Activated CD8-positive, alpha-beta T cell treated with anti-CD3 and anti-CD28 coated beads for 36 hours (primary cell): ENCODE measurements at regions not wholly inside any gene's neighbourhood (a gene's known extent, or its start where the extent isn't known, plus 50 kb on each side); places are given as distances from the start of the nearest gene placed in this dataset.

Experiments used
- ATAC-seq: fragments of 200-7000 bp; cut with Tn5 transposase; one replicate; pipeline ENCODE4 v1.10.0; 2021; ENCODE audit warnings: mild to moderate bottlenecking, moderate library complexity
- CTCF ChIA-PET: fragments of 350-600 bp; sonication (Branson Sonifier 250); formaldehyde crosslinking; loops from one replicate; lab custom pipeline; 2021; ENCODE audit warnings: antibody characterized with exemption; lab: Charles Lee
- POLR2A ChIA-PET: fragments of 350-600 bp; sonication (Branson Sonifier 250); formaldehyde crosslinking; loops from one replicate; lab custom pipeline; 2021; ENCODE audit warnings: antibody characterized with exemption; lab: Charles Lee
- DNase-seq: peaks from one replicate; pipeline ENCODE4 v3.0.0-alpha.2; 2020
- H3K27ac Mint-ChIP-seq: one replicate; pipeline ENCODE4 v1.8.0; 2021; ENCODE audit warnings: mild to moderate bottlenecking, mixed read lengths
- H3K27me3 Mint-ChIP-seq: one replicate; pipeline ENCODE4 v1.8.0; 2021; ENCODE audit warnings: mixed read lengths
- H3K36me3 Mint-ChIP-seq: one replicate; pipeline ENCODE4 v1.8.0; 2021; ENCODE audit warnings: low read depth, mixed read lengths
- H3K4me1 Mint-ChIP-seq: one replicate; pipeline ENCODE4 v1.8.0; 2021; ENCODE audit warnings: low read depth, mixed read lengths
- H3K4me3 Mint-ChIP-seq: one replicate; pipeline ENCODE4 v1.8.0; 2021; ENCODE audit warnings: mild to moderate bottlenecking, moderate library complexity, mixed read lengths
- H3K9me3 Mint-ChIP-seq: one replicate; pipeline ENCODE4 v1.8.0; 2021; ENCODE audit warnings: mixed read lengths
- CTCF ChIP-seq: fragments of 200-600 bp; IDR thresholded peaks from one replicate; pipeline ENCODE4 v1.8.0; 2022; ENCODE audit warnings: antibody characterized with exemption, mild to moderate bottlenecking
- intact Hi-C: fragments of 100-400 bp; cut with micrococcal nuclease; formaldehyde crosslinking; loops from one replicate; pipeline ENCODE4 v1.10.0; 2022

GRCh38 chr2:210917465-210917864 lies 361.1 kb downstream of the CPS1 start:
- no peak for ATAC-seq
- no peak overlapping the region for H3K27ac Mint-ChIP-seq
- peaks cover 15% of the 10 kb centered on the region for H3K9me3 Mint-ChIP-seq
- H3K27me3 Mint-ChIP-seq = no peaks in the 10 kb centered on the region
- intact Hi-C loops = no loop called here
- DNase-seq = no peak
- no peak overlapping the region for H3K4me3 Mint-ChIP-seq
- ChIA-PET POLR2A (no interaction called here), CTCF (no interaction called here)
- TF ChIP-seq CTCF = no peak
- no peaks in the 10 kb centered on the region for H3K36me3 Mint-ChIP-seq
- H3K4me1 Mint-ChIP-seq = no peaks in the 10 kb centered on the region

- CTCF ChIA-PET = no interaction called here
- no peak for ATAC-seq
Measured at GRCh38 chr2:210919128-210919527, 362.7 kb downstream of the CPS1 start.

GRCh38 chr2:210922419-210922818 lies 366.0 kb downstream of the CPS1 start:
- ChIA-PET CTCF (no interaction called here), POLR2A (no interaction called here)
- DNase-seq = no peak
- Mint-ChIP-seq H3K4me1 (no peaks in the 10 kb centered on the region), H3K27ac (no peak overlapping the region), H3K4me3 (no peak overlapping the region), H3K36me3 (no peaks in the 10 kb centered on the region), H3K27me3 (no peaks in the 10 kb centered on the region), H3K9me3 (peaks cover 2% of the 10 kb centered on the region)
- no peak for TF ChIP-seq CTCF
- no peak for ATAC-seq
- intact Hi-C loops = no loop called here

More at GRCh38 chr2:210919128-210919527, 362.7 kb downstream of the CPS1 start:
- TF ChIP-seq CTCF = no peak
- H3K4me3 Mint-ChIP-seq = no peak overlapping the region
- H3K36me3 Mint-ChIP-seq = no peaks in the 10 kb centered on the region
- no peaks in the 10 kb centered on the region for H3K4me1 Mint-ChIP-seq
- DNase-seq = no peak
- peaks cover 8% of the 10 kb centered on the region for H3K9me3 Mint-ChIP-seq
- intact Hi-C loops = no loop called here
- H3K27ac Mint-ChIP-seq = no peak overlapping the region
- POLR2A ChIA-PET = no interaction called here
- H3K27me3 Mint-ChIP-seq = no peaks in the 10 kb centered on the region

- Mint-ChIP-seq H3K4me3 (no peak overlapping the region), H3K9me3 (no peaks in the 10 kb centered on the region), H3K36me3 (no peaks in the 10 kb centered on the region), H3K4me1 (no peaks in the 10 kb centered on the region), H3K27ac (no peak overlapping the region), H3K27me3 (no peaks in the 10 kb centered on the region)
- DNase-seq (no peak), ATAC-seq (no peak)
- no peak for TF ChIP-seq CTCF
- ChIA-PET CTCF (no interaction called here), POLR2A (no interaction called here)
- intact Hi-C loops = no loop called here
Measured at GRCh38 chr2:210928714-210929113, 372.3 kb downstream of the CPS1 start.

GRCh38 chr2:210938228-210938627 lies 381.8 kb downstream of the CPS1 start:
- no peaks in the 10 kb centered on the region for H3K27me3 Mint-ChIP-seq
- TF ChIP-seq CTCF = no peak
- DNase-seq (no peak), ATAC-seq (no peak)
- H3K36me3 Mint-ChIP-seq = no peaks in the 10 kb centered on the region
- intact Hi-C loops = no loop called here
- POLR2A ChIA-PET = no interaction called here
- CTCF ChIA-PET = no interaction called here
- H3K27ac Mint-ChIP-seq = no peak overlapping the region
- no peaks in the 10 kb centered on the region for H3K9me3 Mint-ChIP-seq
- H3K4me3 Mint-ChIP-seq = no peak overlapping the region
- no peaks in the 10 kb centered on the region for H3K4me1 Mint-ChIP-seq
